Type B pancreatic cell (in vitro differentiated cells): ENCODE measurements at regions not wholly inside any gene's neighbourhood (a gene's known extent, or its start where the extent isn't known, plus 50 kb on each side); places are given as distances from the start of the nearest gene placed in this dataset.

Source experiments
- DNase-seq: peaks from one replicate; pipeline ENCODE4 v3.0.0; 2021; ENCODE audit warnings: mixed read lengths; ENCODE audit not compliant: unreplicated experiment; ENCODE audit errors: extremely low spot score
- H3K27ac Mint-ChIP-seq: 2 replicates; pipeline ENCODE4 v1.8.0; 2021; ENCODE audit warnings: mild to moderate bottlenecking, mixed read lengths
- H3K27me3 Mint-ChIP-seq: 2 replicates; pipeline ENCODE4 v1.8.0; 2021; ENCODE audit warnings: mixed read lengths
- H3K36me3 Mint-ChIP-seq: 2 replicates; pipeline ENCODE4 v1.8.0; 2021; ENCODE audit warnings: mixed read lengths
- H3K4me1 Mint-ChIP-seq: one replicate; pipeline ENCODE4 v1.8.0; 2021; ENCODE audit warnings: mixed read lengths; ENCODE audit not compliant: unreplicated experiment
- H3K4me3 Mint-ChIP-seq: 2 replicates; pipeline ENCODE4 v1.8.0; 2021; ENCODE audit warnings: mild to moderate bottlenecking, mixed read lengths
- H3K9me3 Mint-ChIP-seq: 2 replicates; pipeline ENCODE4 v1.8.0; 2021; ENCODE audit warnings: mixed read lengths
- CTCF ChIP-seq: fragments of 200-600 bp; sonication (generic); conservative IDR thresholded peaks from 2 replicates; pipeline ENCODE4 v1.5.0; 2021; ENCODE audit warnings: antibody characterized with exemption, mild to moderate bottlenecking

- TF ChIP-seq CTCF: no peak
- H3K27me3 Mint-ChIP-seq: no peaks in the 10 kb centered on the region
- H3K36me3 Mint-ChIP-seq: peaks cover 3% of the 10 kb centered on the region
- no peak for DNase-seq
- H3K4me3 Mint-ChIP-seq: no peak overlapping the region
- H3K27ac Mint-ChIP-seq: no peak overlapping the region
- peaks cover 22% of the 10 kb centered on the region for H3K9me3 Mint-ChIP-seq
- H3K4me1 Mint-ChIP-seq: no peaks in the 10 kb centered on the region
These were observed 1548.4 kb upstream of the TMEFF2 start for GRCh38 chr2:193743089-193743488.

- no peaks in the 10 kb centered on the region for H3K4me1 Mint-ChIP-seq
- H3K9me3 Mint-ChIP-seq: peaks cover 19% of the 10 kb centered on the region
- no peak overlapping the region for H3K27ac Mint-ChIP-seq
- no peak overlapping the region for H3K4me3 Mint-ChIP-seq
- peaks cover 3% of the 10 kb centered on the region for H3K36me3 Mint-ChIP-seq
- no peak for DNase-seq
- no peak for TF ChIP-seq CTCF
- H3K27me3 Mint-ChIP-seq: no peaks in the 10 kb centered on the region
These were observed 1544.2 kb upstream of the TMEFF2 start for GRCh38 chr2:193738892-193739291.

GRCh38 chr2:193712912-193713311, 1518.2 kb upstream of the TMEFF2 start:
- H3K4me3 Mint-ChIP-seq: no peak overlapping the region
- TF ChIP-seq CTCF: no peak
- H3K36me3 Mint-ChIP-seq: no peaks in the 10 kb centered on the region
- no peaks in the 10 kb centered on the region for H3K27me3 Mint-ChIP-seq
- no peaks in the 10 kb centered on the region for H3K9me3 Mint-ChIP-seq
- H3K4me1 Mint-ChIP-seq: no peaks in the 10 kb centered on the region
- no peak overlapping the region for H3K27ac Mint-ChIP-seq
- no peak for DNase-seq

- H3K9me3 Mint-ChIP-seq: no peaks in the 10 kb centered on the region
- H3K36me3 Mint-ChIP-seq: no peaks in the 10 kb centered on the region
- H3K4me3 Mint-ChIP-seq: no peak overlapping the region
- H3K27me3 Mint-ChIP-seq: no peaks in the 10 kb centered on the region
- no peak for DNase-seq
- no peak for TF ChIP-seq CTCF
- no peaks in the 10 kb centered on the region for H3K4me1 Mint-ChIP-seq
- H3K27ac Mint-ChIP-seq: no peak overlapping the region
These were observed 1508.7 kb upstream of the TMEFF2 start for GRCh38 chr2:193703411-193703810.

GRCh38 chr2:193701484-193701883, 1506.8 kb upstream of the TMEFF2 start:
- H3K4me1 Mint-ChIP-seq: no peaks in the 10 kb centered on the region
- DNase-seq: no peak
- no peaks in the 10 kb centered on the region for H3K9me3 Mint-ChIP-seq
- TF ChIP-seq CTCF: no peak
- H3K27ac Mint-ChIP-seq: no peak overlapping the region
- no peak overlapping the region for H3K4me3 Mint-ChIP-seq
- H3K36me3 Mint-ChIP-seq: no peaks in the 10 kb centered on the region
- no peaks in the 10 kb centered on the region for H3K27me3 Mint-ChIP-seq

- DNase-seq: no peak
- Mint-ChIP-seq H3K27me3 (no peaks in the 10 kb centered on the region), H3K36me3 (no peaks in the 10 kb centered on the region), H3K4me1 (no peaks in the 10 kb centered on the region), H3K4me3 (no peak overlapping the region), H3K9me3 (no peaks in the 10 kb centered on the region), H3K27ac (no peak overlapping the region)
- peak; percentile 67 for TF ChIP-seq CTCF
These were observed 1500.6 kb upstream of the TMEFF2 start for GRCh38 chr2:193695367-193695766.
